ENCODE measurements at regions not wholly inside any gene's neighbourhood (a gene's known extent, or its start where the extent isn't known, plus 50 kb on each side); places are given as distances from the start of the nearest gene placed in this dataset.

DNA sequence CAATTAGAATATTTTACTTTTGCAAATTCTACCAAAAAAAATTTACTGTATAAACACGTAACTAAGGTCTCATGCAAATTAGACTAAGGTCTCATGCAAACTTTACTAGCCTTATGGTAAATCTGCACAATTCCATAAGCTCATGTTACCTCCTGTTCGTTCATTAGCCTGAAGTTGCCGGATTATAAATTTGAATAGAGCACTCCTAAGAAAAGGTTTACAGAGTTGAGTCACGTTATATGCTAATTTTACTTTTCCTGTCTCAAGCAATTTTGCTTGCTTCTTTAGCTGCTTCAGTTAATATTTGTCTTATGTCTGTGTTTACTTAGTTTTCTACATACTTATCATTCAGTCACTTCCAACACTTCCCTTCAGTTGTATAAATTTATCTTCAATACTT, 1434.0 kb upstream of the EYS start:
- Histone ChIP-seq H3K36me3 (ENCODE audit: control insufficient read depth, insufficient read depth, low read length) (no peaks in the 10 kb centered on the region), H3K9me1 (ENCODE audit: control insufficient read depth, insufficient read depth, low read length) (no peaks in the 10 kb centered on the region), H3K27ac (ENCODE audit: extremely low read depth, low read depth, low read length) (no peak overlapping the region), H3K27me3 (ENCODE audit: control insufficient read depth in 2 of 2, insufficient read depth in 2 of 2, low read length in 2 of 2) (no peaks in the 10 kb centered on the region), H2AFZ (ENCODE audit: low read depth, low read length) (no peak overlapping the region), H3K4me1 (replicated peaks in 1 of 2; ENCODE audit: control insufficient read depth in 2 of 2, insufficient read depth in 2 of 2, low read length in 2 of 2) (no peaks in the 10 kb centered on the region), H3K9ac (ENCODE audit: insufficient read depth in 1 of 2, low read depth in 2 of 2, low read length in 2 of 2) (no peak overlapping the region), H3K79me2 (ENCODE audit: control insufficient read depth, insufficient read depth, low read length) (no peaks in the 10 kb centered on the region), H3K4me2 (ENCODE audit: insufficient read depth, low read length) (no peak overlapping the region), H3K4me3 (no peak overlapping the region), H3K9me3 (replicated peaks; ENCODE audit: control insufficient read depth, insufficient read depth, low read depth, low read length) (peaks cover 2% of the 10 kb centered on the region), H4K20me1 (replicated peaks; ENCODE audit: control insufficient read depth, insufficient read depth, low read length) (no peaks in the 10 kb centered on the region)
- ChIA-PET CTCF (ENCODE audit: low intra/inter-chr PET ratio) (no interaction called here), POLR2A (no interaction called here)
- intact Hi-C loops (cut with micrococcal nuclease): no loop called here
- ATAC-seq (no peak), FAIRE-seq (no peak), DNase-seq (ENCODE audit: extremely low read depth in 1 of 4, low spot score in 3 of 4) (no peak)
- in situ Hi-C loops (cut with MboI): no loop called here
- 12% methylated on average over 4 of the region's 4 CpGs for WGBS (ENCODE audit: insufficient coverage, low coverage, missing lambda C conversion rate)
- no TSS peak for BruUV-seq (replicated peaks)
- TF ChIP-seq ESRRA (IDR thresholded peaks at IDR 0.05; ENCODE audit: borderline replicate concordance, low read depth) (no peak), ESRRB (CRISPR knock-in tag; IDR thresholded peaks at IDR 0.05; ENCODE audit: borderline replicate concordance) (no peak), ZFX (CRISPR knock-in tag; IDR thresholded peaks at IDR 0.05) (no peak), CBX5 (IDR thresholded peaks at IDR 0.05; ENCODE audit: borderline replicate concordance, low read depth) (no peak)
- TF ChIP-seq, protein P1, sequence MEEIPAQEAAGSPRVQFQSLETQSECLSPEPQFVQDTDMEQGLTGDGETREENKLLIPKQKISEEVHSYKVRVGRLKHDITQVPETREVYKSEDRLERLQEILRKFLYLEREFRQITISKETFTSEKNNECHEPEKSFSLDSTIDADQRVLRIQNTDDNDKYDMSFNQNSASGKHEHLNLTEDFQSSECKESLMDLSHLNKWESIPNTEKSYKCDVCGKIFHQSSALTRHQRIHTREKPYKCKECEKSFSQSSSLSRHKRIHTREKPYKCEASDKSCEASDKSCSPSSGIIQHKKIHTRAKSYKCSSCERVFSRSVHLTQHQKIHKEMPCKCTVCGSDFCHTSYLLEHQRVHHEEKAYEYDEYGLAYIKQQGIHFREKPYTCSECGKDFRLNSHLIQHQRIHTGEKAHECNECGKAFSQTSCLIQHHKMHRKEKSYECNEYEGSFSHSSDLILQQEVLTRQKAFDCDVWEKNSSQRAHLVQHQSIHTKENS (CRISPR knock-in tag; IDR thresholded peaks at IDR 0.05): no peak
- TF ChIP-seq, protein P2, sequence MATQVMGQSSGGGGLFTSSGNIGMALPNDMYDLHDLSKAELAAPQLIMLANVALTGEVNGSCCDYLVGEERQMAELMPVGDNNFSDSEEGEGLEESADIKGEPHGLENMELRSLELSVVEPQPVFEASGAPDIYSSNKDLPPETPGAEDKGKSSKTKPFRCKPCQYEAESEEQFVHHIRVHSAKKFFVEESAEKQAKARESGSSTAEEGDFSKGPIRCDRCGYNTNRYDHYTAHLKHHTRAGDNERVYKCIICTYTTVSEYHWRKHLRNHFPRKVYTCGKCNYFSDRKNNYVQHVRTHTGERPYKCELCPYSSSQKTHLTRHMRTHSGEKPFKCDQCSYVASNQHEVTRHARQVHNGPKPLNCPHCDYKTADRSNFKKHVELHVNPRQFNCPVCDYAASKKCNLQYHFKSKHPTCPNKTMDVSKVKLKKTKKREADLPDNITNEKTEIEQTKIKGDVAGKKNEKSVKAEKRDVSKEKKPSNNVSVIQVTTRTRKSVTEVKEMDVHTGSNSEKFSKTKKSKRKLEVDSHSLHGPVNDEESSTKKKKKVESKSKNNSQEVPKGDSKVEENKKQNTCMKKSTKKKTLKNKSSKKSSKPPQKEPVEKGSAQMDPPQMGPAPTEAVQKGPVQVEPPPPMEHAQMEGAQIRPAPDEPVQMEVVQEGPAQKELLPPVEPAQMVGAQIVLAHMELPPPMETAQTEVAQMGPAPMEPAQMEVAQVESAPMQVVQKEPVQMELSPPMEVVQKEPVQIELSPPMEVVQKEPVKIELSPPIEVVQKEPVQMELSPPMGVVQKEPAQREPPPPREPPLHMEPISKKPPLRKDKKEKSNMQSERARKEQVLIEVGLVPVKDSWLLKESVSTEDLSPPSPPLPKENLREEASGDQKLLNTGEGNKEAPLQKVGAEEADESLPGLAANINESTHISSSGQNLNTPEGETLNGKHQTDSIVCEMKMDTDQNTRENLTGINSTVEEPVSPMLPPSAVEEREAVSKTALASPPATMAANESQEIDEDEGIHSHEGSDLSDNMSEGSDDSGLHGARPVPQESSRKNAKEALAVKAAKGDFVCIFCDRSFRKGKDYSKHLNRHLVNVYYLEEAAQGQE (IDR thresholded peaks at IDR 0.05; ENCODE audit: borderline replicate concordance): no peak
- TF ChIP-seq, protein P2 (CRISPR knock-in tag; IDR thresholded peaks at IDR 0.05; ENCODE audit: low read depth): no peak
- TF ChIP-seq, protein P3, sequence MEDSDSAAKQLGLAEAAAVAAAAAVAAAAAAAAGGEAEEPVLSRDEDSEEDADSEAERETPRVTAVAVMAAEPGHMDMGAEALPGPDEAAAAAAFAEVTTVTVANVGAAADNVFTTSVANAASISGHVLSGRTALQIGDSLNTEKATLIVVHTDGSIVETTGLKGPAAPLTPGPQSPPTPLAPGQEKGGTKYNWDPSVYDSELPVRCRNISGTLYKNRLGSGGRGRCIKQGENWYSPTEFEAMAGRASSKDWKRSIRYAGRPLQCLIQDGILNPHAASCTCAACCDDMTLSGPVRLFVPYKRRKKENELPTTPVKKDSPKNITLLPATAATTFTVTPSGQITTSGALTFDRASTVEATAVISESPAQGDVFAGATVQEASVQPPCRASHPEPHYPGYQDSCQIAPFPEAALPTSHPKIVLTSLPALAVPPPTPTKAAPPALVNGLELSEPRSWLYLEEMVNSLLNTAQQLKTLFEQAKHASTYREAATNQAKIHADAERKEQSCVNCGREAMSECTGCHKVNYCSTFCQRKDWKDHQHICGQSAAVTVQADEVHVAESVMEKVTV (CRISPR knock-in tag; IDR thresholded peaks at IDR 0.05): no peak
- TF ChIP-seq, protein P4, sequence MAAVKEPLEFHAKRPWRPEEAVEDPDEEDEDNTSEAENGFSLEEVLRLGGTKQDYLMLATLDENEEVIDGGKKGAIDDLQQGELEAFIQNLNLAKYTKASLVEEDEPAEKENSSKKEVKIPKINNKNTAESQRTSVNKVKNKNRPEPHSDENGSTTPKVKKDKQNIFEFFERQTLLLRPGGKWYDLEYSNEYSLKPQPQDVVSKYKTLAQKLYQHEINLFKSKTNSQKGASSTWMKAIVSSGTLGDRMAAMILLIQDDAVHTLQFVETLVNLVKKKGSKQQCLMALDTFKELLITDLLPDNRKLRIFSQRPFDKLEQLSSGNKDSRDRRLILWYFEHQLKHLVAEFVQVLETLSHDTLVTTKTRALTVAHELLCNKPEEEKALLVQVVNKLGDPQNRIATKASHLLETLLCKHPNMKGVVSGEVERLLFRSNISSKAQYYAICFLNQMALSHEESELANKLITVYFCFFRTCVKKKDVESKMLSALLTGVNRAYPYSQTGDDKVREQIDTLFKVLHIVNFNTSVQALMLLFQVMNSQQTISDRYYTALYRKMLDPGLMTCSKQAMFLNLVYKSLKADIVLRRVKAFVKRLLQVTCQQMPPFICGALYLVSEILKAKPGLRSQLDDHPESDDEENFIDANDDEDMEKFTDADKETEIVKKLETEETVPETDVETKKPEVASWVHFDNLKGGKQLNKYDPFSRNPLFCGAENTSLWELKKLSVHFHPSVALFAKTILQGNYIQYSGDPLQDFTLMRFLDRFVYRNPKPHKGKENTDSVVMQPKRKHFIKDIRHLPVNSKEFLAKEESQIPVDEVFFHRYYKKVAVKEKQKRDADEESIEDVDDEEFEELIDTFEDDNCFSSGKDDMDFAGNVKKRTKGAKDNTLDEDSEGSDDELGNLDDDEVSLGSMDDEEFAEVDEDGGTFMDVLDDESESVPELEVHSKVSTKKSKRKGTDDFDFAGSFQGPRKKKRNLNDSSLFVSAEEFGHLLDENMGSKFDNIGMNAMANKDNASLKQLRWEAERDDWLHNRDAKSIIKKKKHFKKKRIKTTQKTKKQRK (IDR thresholded peaks at IDR 0.05; ENCODE audit: borderline replicate concordance, low read depth, low read length): no peak

Data from K562 (cell line).